Upper lobe of right lung (tissue), 1 donor: ENCODE measurements at regions not wholly inside any gene's neighbourhood (a gene's known extent, or its start where the extent isn't known, plus 50 kb on each side); places are given as distances from the start of the nearest gene placed in this dataset.

Experiments used
- ATAC-seq: fragments of 200-7000 bp; cut with Tn5 transposase; one replicate; pipeline ENCODE4 v1.9.1; 2020; ENCODE audit warnings: mild to moderate bottlenecking, moderate library complexity
- DNase-seq: peaks from one replicate; pipeline ENCODE4 v3.0.0-alpha.2; 2020
- H3K27ac ChIP-seq: fragments of 200-600 bp; one replicate; pipeline ENCODE4 v1.8.0; 2022
- H3K27me3 ChIP-seq: fragments of 200-600 bp; one replicate; pipeline ENCODE4 v1.8.0; 2022; ENCODE audit warnings: mild to moderate bottlenecking
- H3K36me3 ChIP-seq: fragments of 200-600 bp; one replicate; pipeline ENCODE4 v1.8.0; 2022
- H3K4me1 ChIP-seq: fragments of 200-600 bp; one replicate; pipeline ENCODE4 v1.8.0; 2022
- H3K4me3 ChIP-seq: fragments of 200-600 bp; one replicate; pipeline ENCODE4 v1.8.0; 2022; ENCODE audit warnings: mild to moderate bottlenecking
- H3K9me3 ChIP-seq: fragments of 200-600 bp; one replicate; pipeline ENCODE4 v1.8.0; 2022
- CTCF ChIP-seq: fragments of 200-600 bp; IDR thresholded peaks from one replicate; pipeline ENCODE4 v1.8.0; 2022; ENCODE audit warnings: antibody characterized with exemption
- intact Hi-C: fragments of 100-400 bp; cut with DNase I; formaldehyde crosslinking; loops from one replicate; pipeline ENCODE4 v1.11.0; 2022
- donor health status: DM: no; HTN: yes; CAD: no; lungs with severe emphysema.

DNA sequence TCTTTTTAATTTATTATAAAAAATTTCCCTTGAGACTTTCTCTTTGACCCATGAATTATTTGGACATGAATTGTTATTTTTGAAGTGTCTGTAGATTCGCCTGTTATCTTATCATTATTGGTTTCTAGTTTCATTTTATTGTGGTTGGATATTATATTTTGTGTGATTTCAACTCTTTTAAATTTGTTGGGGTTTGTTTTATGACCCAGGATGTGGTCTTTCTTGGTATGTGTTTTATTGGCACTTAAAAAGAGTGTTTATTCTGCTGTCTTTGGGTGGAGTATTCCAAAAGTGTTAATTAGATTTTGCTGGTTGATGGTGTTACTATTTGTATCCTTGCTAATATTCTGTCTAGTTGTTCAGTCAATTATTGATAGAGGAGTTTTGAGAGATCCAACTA is 50.5 kb upstream of the GPR141 start:
- ATAC-seq (no peak), DNase-seq (no peak)
- Histone ChIP-seq H3K36me3 (no peaks in the 10 kb centered on the region), H3K9me3 (no peaks in the 10 kb centered on the region), H3K27ac (no peak overlapping the region), H3K4me1 (no peaks in the 10 kb centered on the region), H3K4me3 (no peak overlapping the region), H3K27me3 (no peaks in the 10 kb centered on the region)
- TF ChIP-seq CTCF: no peak
- intact Hi-C loops: no loop called here
